GM19438 (cell line): ENCODE measurements at regions not wholly inside any gene's neighbourhood (a gene's known extent, or its start where the extent isn't known, plus 50 kb on each side); places are given as distances from the start of the nearest gene placed in this dataset.

Experiments used
- ATAC-seq: cut with Tn5 transposase; IDR thresholded peaks from one replicate; pipeline ENCODE4 v1.9.1; 2021; ENCODE audit warnings: low read depth; ENCODE audit not compliant: unreplicated experiment

DNA sequence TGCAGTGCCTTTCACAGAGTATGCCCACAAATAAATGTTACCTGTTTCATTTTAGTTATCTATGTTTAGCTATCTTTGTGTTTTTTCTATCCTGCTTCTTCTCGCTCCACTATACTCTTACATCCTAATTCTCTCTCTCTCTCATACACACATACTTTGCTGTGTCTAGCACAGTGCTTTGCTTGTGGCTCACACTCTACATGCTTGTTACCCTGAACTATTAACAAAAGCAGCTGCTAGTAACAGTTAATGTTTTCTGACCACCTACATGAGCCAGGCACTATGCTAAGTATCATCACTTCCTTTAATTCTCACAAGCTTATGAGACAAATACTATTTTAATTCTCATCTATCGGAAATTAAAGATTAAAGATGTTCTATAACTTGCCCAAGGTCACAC lies 390.5 kb upstream of the HNRNPA3 start:
- ATAC-seq: no peak

DNA sequence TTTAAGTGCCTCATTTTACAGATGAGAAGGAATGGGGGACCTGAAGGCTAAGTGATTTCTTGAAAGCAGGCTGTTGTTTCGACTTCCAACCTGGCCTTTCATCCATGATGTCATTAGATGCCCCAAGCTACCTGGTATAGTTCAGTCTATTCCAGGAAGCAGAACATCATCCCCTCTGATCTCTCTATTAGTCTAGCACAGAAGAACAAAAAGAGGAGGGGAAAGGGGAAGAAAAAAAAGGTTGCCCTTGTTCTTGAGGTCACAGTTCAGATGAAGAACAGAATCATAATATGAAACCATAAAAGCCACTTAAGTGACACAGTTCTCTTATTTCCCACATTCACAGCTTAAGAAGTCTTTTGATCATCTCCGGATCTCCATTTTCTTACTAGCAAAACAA lies 386.2 kb upstream of the HNRNPA3 start:
- ATAC-seq: no peak

DNA sequence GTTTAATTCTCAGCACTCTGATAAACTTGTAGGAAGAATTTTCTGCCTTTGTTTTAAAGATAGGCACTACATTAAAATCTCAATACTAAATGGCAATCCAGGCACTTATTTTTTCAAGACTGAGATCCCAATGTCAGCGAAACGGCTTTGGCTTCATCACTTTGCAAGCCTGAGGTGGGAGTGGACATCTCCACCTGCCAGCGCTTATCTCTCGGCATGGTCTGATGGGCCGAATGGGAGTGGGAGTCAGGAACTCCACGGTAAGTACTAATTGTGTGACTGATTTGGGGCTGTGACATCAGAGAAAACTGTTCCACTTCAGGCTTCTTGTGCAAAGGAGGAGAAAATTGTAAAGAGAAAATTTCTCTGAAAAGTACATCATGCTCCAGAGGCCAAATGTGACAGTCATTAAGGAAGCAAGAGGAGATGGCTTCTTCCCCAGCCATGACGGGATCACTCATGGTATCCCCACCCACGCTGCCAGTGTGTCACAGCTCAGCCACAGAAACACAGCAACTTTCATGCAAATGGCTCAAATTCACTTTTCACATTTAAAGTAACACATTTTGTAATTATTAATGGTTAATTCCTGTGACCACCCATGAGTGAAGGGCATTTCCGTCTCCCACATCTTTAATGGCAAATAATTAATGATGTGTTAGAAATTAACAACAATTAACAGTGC lies 385.5 kb upstream of the HNRNPA3 start:
- no peak for ATAC-seq

DNA sequence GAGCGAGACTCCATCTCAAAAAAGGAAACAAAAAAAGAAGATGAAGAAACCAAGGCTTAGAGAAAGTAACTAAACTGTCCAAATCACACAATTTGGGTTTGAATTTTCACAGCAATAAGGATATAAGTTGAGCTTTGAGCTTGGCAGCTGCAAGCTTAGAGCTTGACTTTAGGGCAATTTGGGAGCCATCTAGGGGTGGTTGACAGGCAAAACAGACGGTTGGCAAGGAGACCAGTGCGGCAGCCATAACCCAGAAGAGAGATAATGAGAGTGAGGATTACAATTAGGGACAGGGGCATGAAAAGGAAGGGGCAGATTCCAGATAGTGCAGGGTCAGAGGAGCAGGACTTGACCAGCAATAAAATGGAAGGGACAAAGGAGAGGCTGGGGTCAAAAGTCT lies 382.2 kb upstream of the HNRNPA3 start:
- no peak for ATAC-seq

DNA sequence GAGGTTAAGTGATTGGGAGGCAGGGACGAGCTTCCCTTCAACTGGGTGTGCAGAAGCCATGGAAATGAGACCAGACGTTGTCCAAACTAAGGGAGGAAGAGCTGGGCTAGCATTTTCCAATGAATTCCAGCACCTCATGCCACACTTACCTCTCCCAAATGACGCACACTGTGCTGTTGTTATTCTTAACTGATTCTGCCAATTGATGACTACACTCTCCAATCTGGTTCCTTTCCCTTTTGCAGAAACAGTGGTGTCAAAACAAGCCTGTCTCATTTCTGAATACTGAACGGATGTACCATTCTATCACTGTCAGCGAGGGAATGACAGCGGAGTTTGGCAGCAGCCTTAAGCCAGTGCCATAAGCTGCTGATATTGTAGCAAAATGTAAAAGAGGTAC lies 380.5 kb upstream of the HNRNPA3 start:
- ATAC-seq: no peak

DNA sequence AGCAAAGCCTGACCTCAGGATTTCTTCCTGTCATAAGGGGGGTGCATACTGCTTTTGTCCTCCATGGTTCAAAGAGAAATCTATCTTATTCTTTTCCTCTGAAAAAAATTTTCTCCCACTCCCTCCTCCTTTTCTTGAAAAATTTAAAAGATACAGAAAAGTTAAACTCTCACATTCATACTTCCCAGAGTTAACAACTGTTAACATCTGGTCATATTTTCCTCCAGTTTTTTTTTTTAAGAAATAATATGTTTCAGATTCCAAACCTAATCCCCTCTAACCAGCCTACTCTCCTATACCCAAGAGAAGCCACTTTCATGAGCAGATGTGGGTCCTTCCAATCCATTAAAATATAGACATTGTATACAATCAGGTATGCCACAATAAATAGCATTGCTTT lies 378.9 kb upstream of the HNRNPA3 start:
- ATAC-seq: no peak

DNA sequence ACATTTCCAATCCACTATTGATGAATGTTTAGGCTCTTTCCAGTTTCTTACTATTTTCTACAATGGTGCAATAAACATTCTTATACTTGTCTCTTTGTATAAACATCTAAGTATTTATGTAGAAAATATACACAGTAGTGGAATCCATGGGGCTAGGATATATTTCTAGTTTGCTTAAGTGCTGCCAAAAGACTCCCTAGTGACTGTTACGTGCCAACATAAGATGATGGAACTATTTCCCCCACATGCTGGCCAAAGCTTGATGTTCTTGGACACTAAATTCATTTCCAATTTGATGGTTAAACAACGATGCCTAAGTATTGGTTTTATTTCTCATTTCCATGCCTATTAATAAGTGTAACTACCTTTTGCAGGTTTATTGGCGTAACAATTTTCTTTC lies 378.4 kb upstream of the HNRNPA3 start:
- ATAC-seq: no peak

DNA sequence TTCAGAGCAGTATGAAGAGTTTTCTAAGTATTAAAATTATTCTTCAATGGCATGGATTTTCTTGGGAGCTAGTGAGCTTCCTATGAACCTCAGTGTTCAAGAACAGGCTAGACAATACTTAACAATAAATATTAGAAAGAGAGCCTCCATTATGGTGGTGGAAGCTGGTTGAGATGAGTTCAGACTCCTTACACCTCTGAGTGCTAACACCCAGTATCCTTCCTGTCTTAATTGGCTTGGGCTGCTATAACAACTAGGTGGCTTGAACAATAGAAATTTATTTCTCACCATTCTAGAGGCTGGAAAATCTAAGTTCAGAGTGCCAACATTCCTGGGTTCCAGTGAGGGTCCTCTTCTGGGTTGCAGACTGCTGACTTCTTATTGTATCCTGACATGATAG lies 369.4 kb upstream of the HNRNPA3 start:
- no peak for ATAC-seq

DNA sequence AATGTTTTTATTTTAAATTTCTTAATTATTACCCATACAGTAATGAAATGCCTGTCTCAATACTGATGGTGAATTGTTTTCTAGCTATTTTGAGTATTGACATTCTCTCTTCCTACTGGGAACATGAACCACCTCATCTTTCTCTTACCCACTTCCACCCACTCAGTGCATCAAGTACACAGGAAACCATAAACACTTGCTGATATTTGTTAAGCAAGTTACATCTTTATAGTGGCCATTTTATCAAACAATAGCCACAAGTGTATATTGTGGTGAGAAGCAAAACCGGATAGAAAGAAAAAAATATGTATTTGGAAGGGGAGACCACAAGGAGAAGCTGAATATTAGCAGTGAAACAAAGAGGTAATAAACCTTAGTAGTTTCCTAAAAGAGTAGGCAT lies 368.1 kb upstream of the HNRNPA3 start:
- ATAC-seq: no peak

DNA sequence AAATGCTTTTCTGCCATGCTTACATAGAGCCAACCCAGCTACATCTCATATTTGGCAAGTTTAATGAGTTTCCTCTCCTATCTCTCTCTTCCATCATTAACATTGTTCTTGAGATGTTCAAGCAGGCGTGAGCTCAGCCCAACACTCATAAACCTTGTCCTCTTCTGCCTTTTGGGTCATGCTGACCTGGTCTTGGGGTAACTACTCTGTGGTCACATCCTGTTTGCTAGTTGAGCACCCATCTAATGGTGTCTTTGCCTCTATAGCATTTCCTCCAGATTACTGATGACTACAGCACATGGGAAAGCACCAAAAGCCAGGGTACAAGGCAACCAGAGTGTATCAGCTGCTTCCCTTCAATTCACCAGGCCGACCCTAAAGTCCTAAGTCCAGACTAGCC lies 366.9 kb upstream of the HNRNPA3 start:
- ATAC-seq: no peak

DNA sequence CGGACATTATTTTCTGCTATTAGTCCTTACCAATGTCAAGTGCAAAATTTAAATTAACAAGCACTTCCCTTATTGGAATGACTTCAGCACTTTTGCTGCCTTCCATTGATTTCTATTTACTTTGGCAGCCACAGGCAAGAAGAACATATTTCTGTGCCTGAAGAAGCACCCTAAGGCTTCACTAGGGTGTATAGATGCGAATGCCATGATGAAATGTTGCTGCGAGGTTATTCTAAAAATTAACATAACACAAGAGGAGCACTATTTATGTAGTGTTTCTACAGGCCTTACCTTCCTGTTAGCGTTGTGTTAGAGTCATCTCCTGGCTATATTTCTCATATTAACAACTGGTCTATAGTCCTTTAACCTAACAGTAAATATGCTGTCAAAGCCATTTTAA lies 365.0 kb upstream of the HNRNPA3 start:
- ATAC-seq: no peak

DNA sequence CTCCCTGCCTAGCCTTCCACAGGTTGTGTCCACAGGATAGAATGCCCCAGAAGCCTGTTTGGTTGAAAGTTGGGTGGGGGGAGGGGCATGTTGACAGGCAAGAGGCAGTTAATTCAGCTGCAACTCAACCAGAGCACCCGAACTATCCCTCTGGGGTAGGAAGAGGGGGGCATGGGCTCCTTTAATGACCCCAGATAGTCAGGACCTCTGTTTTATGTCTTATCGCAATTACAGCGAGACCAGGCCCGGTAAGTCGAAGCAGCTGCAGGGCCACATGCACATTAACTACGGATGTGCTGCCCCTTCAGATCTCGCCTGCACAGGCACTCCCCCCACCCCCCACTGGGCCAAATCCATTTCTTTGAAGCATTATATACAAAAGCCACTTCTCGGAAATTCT lies 363.8 kb upstream of the HNRNPA3 start:
- ATAC-seq: no peak

DNA sequence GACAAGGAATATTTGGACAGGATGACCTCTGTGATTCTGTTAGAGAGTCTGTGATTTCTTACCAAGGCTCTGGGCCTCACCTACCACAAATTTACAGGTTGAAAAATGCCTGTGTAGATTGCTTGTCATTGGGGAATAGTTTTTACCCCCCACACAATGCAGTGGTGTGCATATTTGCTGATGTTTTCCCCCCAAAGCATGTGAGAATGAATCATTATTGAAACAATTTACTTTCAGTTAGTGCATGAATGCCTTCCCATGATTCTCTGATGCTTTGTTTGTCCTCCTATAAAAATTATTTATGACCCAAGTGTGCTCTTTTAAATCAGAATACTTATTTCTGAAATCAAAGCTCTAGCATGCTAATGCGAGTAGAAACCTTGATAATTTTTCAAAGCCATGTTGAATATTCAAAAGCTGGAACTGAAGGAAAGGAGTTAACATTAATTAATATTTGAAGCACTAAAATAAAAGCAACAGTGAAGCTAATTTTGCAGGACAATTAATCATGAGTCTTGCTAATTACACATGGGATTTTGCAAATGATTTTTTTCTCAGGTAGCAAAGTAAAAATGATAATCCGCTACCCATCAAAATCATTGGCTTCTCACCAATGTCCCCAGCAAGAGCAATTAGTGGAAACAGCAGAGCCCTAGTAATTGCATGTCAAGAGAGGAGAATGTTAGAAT lies 361.2 kb upstream of the HNRNPA3 start:
- no peak for ATAC-seq

DNA sequence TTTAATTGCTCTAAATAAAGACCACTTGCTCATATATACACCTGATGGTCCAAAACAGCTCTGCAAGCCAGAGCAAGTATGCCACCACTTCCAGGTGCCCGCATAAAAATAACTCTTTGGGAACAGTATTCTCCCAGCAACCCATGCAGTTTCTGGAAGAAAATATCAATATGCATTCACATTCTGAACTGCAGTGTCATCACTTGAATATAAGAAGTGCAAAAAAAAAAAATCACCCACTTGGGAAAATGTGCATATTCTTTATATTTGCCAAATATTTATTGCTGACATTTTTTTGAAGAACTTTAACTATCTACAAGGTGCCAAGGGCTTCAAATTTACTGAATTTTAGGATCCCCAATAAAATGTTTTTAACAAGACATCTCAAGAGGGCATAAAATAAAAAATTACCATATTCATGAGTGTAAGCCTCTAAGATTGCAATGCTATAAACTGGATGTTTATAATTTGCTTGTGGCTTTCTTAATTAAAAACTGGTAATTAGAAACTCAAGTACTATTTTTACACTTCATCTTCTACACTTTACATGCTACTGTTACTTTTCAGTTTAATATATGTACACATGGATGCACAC lies 360.6 kb upstream of the HNRNPA3 start:
- ATAC-seq: no peak

DNA sequence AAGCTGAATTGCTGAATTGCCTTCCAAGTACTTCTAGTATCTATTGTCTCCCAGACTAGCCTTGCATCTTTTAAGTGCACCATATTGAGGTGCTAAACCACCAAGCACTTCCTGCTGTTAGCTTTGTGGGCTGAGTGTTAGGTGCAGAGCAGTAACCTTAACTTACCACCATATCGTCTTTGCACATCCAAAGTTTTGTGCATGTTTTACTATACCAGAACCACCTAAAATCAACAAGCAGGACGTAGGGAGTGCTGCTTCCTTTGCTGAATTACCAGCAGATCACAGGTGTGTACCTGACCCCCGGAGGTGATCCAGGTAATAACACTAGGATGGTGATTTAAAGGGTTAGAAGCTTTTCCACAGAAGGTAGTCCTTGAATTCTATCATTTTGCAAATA lies 359.9 kb upstream of the HNRNPA3 start:
- ATAC-seq: no peak

DNA sequence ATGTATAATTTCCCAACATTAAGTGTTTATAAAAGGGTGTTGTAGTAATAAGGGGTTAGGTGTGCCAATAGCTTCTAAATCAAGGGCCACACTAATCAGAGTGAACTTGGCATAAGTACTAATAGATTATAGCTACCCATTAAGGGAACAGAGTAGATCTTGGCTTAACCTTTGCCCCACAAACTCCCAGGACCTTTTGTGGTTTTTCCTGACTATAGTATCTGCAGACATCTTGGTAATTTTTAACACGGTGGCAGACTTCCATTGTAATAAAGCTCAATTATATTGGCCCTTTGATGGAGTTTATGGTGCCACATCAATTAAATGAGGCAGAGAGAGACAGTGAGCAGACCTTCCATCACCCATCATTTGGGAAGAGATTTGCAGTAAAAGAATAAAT lies 358.5 kb upstream of the HNRNPA3 start:
- ATAC-seq: no peak

DNA sequence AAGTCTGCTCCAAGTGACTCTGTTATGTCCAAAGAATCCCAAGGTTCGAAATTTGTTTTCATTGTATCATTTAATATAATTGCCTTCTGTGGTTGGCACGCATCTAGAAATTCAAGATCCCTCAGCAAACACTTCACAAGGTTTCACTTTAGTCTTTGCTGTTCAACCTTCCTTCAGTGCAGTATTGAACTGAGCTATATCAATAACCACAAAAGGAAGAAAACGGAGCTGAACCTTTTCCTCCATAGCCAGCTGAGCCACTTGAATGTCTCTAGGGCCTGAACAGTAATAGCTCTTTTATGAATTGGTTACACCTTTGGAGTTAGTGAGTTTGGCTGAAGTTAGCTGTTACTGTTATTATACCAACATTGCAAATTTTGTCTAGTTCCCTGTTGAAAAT lies 357.7 kb upstream of the HNRNPA3 start:
- ATAC-seq: no peak

DNA sequence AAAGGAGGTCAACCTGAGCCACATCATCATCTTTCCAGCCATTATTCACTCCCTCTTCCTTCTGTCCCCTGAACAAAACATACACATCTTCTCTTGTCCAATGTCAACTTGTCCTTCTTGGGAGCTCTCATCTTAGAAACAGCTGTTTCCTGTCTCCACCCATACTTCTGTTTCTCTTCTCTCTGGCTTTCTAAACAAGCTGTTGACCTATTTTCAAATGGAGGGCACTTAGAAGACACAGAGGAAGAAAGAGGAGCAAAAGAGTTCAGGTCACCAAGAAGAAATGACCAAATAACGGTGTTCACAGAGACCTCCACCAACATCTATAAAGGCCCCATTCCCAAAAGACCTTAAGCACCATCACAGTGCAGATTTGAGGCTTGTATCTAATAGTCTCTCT lies 355.9 kb upstream of the HNRNPA3 start:
- ATAC-seq: no peak

DNA sequence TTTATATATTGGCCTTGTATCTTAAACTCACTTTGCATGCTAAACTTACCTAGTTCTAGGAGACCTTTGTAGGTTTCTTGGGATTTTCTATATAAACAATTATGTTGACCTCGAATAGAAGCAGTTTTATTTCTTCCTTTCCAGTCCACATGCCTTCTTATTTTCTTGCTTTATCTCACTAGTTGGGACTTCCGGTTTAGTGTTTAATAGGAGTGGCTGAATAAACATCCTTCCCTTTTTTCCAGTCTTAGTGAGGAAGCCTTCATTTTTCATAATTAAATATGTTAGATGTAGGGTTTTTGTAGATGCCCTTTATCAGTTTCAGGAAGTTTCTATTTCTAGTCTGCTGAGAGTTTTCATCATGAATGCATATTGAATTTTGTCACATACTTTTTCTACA lies 347.3 kb upstream of the HNRNPA3 start:
- ATAC-seq: no peak

DNA sequence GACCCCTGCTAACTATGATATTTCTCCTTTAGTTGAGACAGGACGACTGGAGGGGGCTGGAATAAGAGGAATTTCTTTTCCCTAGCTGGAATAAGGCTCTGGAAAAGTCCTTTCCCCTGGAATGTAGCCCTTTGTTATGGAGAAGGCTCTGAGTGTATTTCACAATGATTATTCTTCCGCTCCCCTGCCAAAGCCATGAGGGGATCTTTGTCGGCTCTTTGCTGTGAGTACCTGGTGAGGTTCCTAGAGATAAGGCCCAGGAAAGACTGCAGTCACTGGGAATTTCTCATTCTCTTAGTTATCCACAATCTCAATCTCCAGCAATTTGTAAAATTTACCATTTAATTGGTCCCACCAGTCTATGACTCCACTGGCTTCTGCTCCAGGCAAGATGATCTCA lies 340.2 kb upstream of the HNRNPA3 start:
- no peak for ATAC-seq

DNA sequence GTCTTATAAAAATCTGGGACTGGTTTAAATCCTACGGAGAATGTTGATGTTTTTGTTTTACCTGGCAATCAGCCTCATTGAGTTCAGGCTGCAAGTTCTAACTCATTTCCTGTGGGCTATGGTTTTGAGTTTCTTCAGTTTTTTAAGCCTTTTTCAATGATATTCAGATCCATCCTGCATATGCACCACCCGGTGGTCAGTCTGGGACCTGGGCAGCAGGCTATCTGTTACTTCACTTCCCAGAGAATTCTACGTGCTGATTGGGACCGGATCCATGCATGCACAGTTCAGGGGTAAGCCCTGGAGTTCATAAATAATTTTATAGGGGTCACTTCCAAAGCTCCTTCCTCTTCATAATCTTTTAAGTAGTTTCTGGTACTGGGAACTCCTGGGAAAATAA lies 339.2 kb upstream of the HNRNPA3 start:
- ATAC-seq: no peak

DNA sequence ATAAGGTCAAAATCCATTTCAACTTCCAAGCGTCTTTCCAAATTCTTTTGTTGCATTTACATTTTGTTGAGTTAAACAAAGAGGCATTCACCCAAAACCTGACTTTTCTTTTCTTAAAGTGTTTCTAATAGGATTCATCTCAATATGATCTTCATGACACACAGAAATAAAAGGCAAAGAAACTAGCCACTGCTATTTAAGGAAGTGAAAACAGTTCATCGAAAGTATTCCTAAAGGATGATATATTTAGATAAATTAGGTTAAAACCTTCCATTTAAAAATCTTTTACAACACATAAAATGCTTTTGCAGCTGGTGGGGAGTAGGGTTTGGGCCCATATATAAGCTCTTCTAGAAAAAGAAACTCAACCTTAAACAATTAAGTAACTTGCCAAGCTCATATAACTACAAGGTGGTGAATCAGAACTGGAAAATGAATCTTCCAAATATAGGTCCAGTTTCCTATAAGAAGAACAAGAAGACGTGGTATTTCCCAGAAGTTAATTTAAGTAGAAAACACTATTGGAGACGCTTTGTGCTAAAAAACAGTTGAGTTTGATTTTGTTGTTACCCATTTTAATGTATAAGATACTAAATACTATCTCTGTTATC lies 336.0 kb upstream of the HNRNPA3 start:
- ATAC-seq: no peak
